NT2/D1 (cell line): ENCODE measurements at regions not wholly inside any gene's neighbourhood (a gene's known extent, or its start where the extent isn't known, plus 50 kb on each side); places are given as distances from the start of the nearest gene placed in this dataset.

Experiments used
- DNase-seq: peaks from one replicate; pipeline ENCODE4 v3.0.0-alpha.2; 2011; ENCODE audit warnings: low read depth, low spot score
- H3K27me3 ChIP-seq: 2 replicates; pipeline ENCODE4 v1.6.0; 2011; ENCODE audit warnings: mild to moderate bottlenecking; ENCODE audit not compliant: insufficient read length, insufficient read depth
- H3K36me3 ChIP-seq: 2 replicates; pipeline ENCODE4 v1.6.1; 2011; ENCODE audit warnings: mild to moderate bottlenecking, low read length, mixed read lengths; ENCODE audit not compliant: insufficient read depth, insufficient read length
- H3K4me1 ChIP-seq: 2 replicates; pipeline ENCODE4 v1.5.1; 2011; ENCODE audit not compliant: insufficient read depth, insufficient read length
- H3K4me3 ChIP-seq: 2 replicates; pipeline ENCODE4 v1.5.1; 2011; ENCODE audit warnings: low read depth; ENCODE audit not compliant: insufficient read length
- H3K9ac ChIP-seq: 2 replicates; pipeline ENCODE4 v1.6.0; 2011; ENCODE audit warnings: low read depth; ENCODE audit not compliant: insufficient read length
- H3K9me3 ChIP-seq: 2 replicates; pipeline ENCODE4 v1.5.1; 2011; ENCODE audit warnings: mild to moderate bottlenecking, low read length; ENCODE audit not compliant: insufficient read depth
- SUZ12 ChIP-seq: IDR thresholded peaks from 2 replicates; pipeline ENCODE4 v1.6.1; 2011; ENCODE audit not compliant: insufficient read length, insufficient read depth; ENCODE audit errors: extremely low read depth
- YY1 ChIP-seq: IDR thresholded peaks from 2 replicates; pipeline ENCODE4 v1.6.1; 2011; ENCODE audit not compliant: insufficient read length, insufficient read depth
- ZNF274 ChIP-seq: IDR thresholded peaks from 2 replicates; pipeline ENCODE4 v1.6.1; 2011; ENCODE audit warnings: mild to moderate bottlenecking, low read depth, low read length

GRCh38 chr2:176388861-176389260 is 119.6 kb downstream of the MTX2 start:
- DNase-seq = no peak
- Histone ChIP-seq H3K9me3 (no peaks in the 10 kb centered on the region), H3K4me1 (no peaks in the 10 kb centered on the region), H3K27me3 (no peaks in the 10 kb centered on the region), H3K36me3 (no peaks in the 10 kb centered on the region), H3K4me3 (no peak overlapping the region), H3K9ac (no peak overlapping the region)
- TF ChIP-seq SUZ12 = no peak

GRCh38 chr2:176390276-176391147 is 121.3 kb downstream of the MTX2 start:
- Histone ChIP-seq H3K4me1 (no peaks in the 10 kb centered on the region), H3K9me3 (no peaks in the 10 kb centered on the region), H3K36me3 (no peaks in the 10 kb centered on the region), H3K9ac (no peak overlapping the region), H3K4me3 (no peak overlapping the region), H3K27me3 (no peaks in the 10 kb centered on the region)
- no peak for DNase-seq
- no peak for TF ChIP-seq YY1
- TF ChIP-seq ZNF274 = no peak
- no peak for TF ChIP-seq SUZ12

GRCh38 chr2:176391148-176391419 is 121.8 kb downstream of the MTX2 start:
- Histone ChIP-seq H3K36me3 (no peaks in the 10 kb centered on the region), H3K9me3 (no peaks in the 10 kb centered on the region), H3K4me1 (no peaks in the 10 kb centered on the region), H3K27me3 (no peaks in the 10 kb centered on the region), H3K4me3 (no peak overlapping the region), H3K9ac (no peak overlapping the region)
- TF ChIP-seq ZNF274 (no peak), YY1 (no peak), SUZ12 (no peak)
- no peak for DNase-seq

- H3K4me1 ChIP-seq = no peaks in the 10 kb centered on the region
- no peaks in the 10 kb centered on the region for H3K27me3 ChIP-seq
- TF ChIP-seq ZNF274 (no peak), YY1 (no peak)
- no peak overlapping the region for H3K9ac ChIP-seq
- no peaks in the 10 kb centered on the region for H3K36me3 ChIP-seq
- no peaks in the 10 kb centered on the region for H3K9me3 ChIP-seq
- no peak for DNase-seq
- no peak overlapping the region for H3K4me3 ChIP-seq
Measured at GRCh38 chr2:176392249-176392648, 123.0 kb downstream of the MTX2 start.

GRCh38 chr2:176392744-176393414 is 123.6 kb downstream of the MTX2 start:
- no peak for TF ChIP-seq SUZ12
- TF ChIP-seq YY1 = no peak
- H3K4me1 ChIP-seq = no peaks in the 10 kb centered on the region
- no peak overlapping the region for H3K9ac ChIP-seq
- no peak overlapping the region for H3K4me3 ChIP-seq
- H3K9me3 ChIP-seq = no peaks in the 10 kb centered on the region
- no peaks in the 10 kb centered on the region for H3K27me3 ChIP-seq
- DNase-seq = no peak
- H3K36me3 ChIP-seq = no peaks in the 10 kb centered on the region

GRCh38 chr2:176395273-176395854 is 126.1 kb downstream of the MTX2 start:
- TF ChIP-seq SUZ12 (no peak), ZNF274 (no peak), YY1 (no peak)
- Histone ChIP-seq H3K9ac (no peak overlapping the region), H3K4me1 (no peaks in the 10 kb centered on the region), H3K36me3 (no peaks in the 10 kb centered on the region), H3K9me3 (no peaks in the 10 kb centered on the region), H3K4me3 (no peak overlapping the region), H3K27me3 (no peaks in the 10 kb centered on the region)
- DNase-seq = no peak

- H3K9me3 ChIP-seq = no peaks in the 10 kb centered on the region
- H3K9ac ChIP-seq = no peak overlapping the region
- TF ChIP-seq ZNF274 (no peak), YY1 (no peak), SUZ12 (no peak)
- no peaks in the 10 kb centered on the region for H3K4me1 ChIP-seq
- no peak for DNase-seq
- H3K27me3 ChIP-seq = no peaks in the 10 kb centered on the region
- H3K4me3 ChIP-seq = no peak overlapping the region
- H3K36me3 ChIP-seq = no peaks in the 10 kb centered on the region
Measured at GRCh38 chr2:176398243-176399073, 129.2 kb downstream of the MTX2 start.
